Neuronal stem cell (in vitro differentiated cells): ENCODE measurements at regions not wholly inside any gene's neighbourhood (a gene's known extent, or its start where the extent isn't known, plus 50 kb on each side); places are given as distances from the start of the nearest gene placed in this dataset.
A peak's percentile ranks its signal among the peaks of the same experiment; 100 is the strongest.

Experiments
- DNase-seq: peaks from one replicate; pipeline ENCODE4 v3.0.0-alpha.2; 2013; ENCODE audit warnings: low spot score
- H2AFZ ChIP-seq: one replicate; pipeline ENCODE4 v1.6.1; 2013; ENCODE audit warnings: mild to moderate bottlenecking, low read length, inconsistent platforms
- H2AK5ac ChIP-seq: 2 replicates; pipeline ENCODE4 v1.6.1; 2013; ENCODE audit warnings: low read depth, mild to moderate bottlenecking, inconsistent platforms, low read length, moderate library complexity, mixed read lengths
- H2BK120ac ChIP-seq: 2 replicates; pipeline ENCODE4 v1.6.1; 2013; ENCODE audit warnings: low read depth, mild to moderate bottlenecking, inconsistent platforms, low read length, moderate library complexity, mixed read lengths
- H2BK12ac ChIP-seq: one replicate; pipeline ENCODE4 v1.6.1; 2013; ENCODE audit warnings: low read length, inconsistent platforms
- H2BK15ac ChIP-seq: 2 replicates; pipeline ENCODE4 v1.6.1; 2013; ENCODE audit warnings: mild to moderate bottlenecking, low read length, inconsistent platforms, mixed read lengths
- H2BK5ac ChIP-seq: one replicate; pipeline ENCODE4 v1.6.1; 2013; ENCODE audit warnings: inconsistent platforms, mild to moderate bottlenecking, low read length, moderate library complexity
- H3K14ac ChIP-seq: one replicate; pipeline ENCODE4 v1.6.1; 2013; ENCODE audit warnings: low read length, inconsistent platforms
- H3K18ac ChIP-seq: 2 replicates; pipeline ENCODE4 v1.6.1; 2013; ENCODE audit warnings: low read length, inconsistent platforms
- H3K23ac ChIP-seq: 2 replicates; pipeline ENCODE4 v1.6.1; 2013; ENCODE audit warnings: low read depth, mild to moderate bottlenecking, mixed read lengths, low read length, inconsistent platforms; ENCODE audit not compliant: poor library complexity
- H3K27ac ChIP-seq: replicated peaks from 3 replicates; pipeline ENCODE4 v1.5.1; 2013; ENCODE audit warnings: low read length, inconsistent platforms
- H3K27me3 ChIP-seq, 3 experiments: 2 replicates each; pipeline ENCODE4 v1.6.1; 2013; ENCODE audit warnings: low read length in 3 of 3, mild to moderate bottlenecking in 2 of 3, inconsistent platforms in 1 of 3, low read depth in 1 of 3, mixed read lengths in 1 of 3, moderate library complexity in 1 of 3; ENCODE audit not compliant: control insufficient read depth in 3 of 3, insufficient read depth in 3 of 3
- H3K36me3 ChIP-seq, 2 donors: replicated peaks in 1 of 2; 2 replicates each; pipeline ENCODE4 v1.6.1; 2013; ENCODE audit warnings: low read length in 2 of 2; ENCODE audit not compliant: control insufficient read depth in 2 of 2, insufficient read depth in 2 of 2
- H3K4ac ChIP-seq: 2 replicates; pipeline ENCODE4 v1.6.1; 2013; ENCODE audit warnings: inconsistent platforms, mild to moderate bottlenecking, low read length, moderate library complexity
- H3K4me1 ChIP-seq, 2 donors: 1 replicate in 1 of 2; 2 replicates in 1 of 2; pipeline ENCODE4 v1.6.1; 2013; ENCODE audit warnings: low read length in 2 of 2, low read depth in 1 of 2; ENCODE audit not compliant: control insufficient read depth in 2 of 2, insufficient read depth in 1 of 2
- H3K4me2 ChIP-seq: one replicate; pipeline ENCODE4 v1.6.1; 2013; ENCODE audit warnings: mild to moderate bottlenecking, low read length, inconsistent platforms; ENCODE audit not compliant: insufficient read depth, poor library complexity, severe bottlenecking
- H3K4me3 ChIP-seq, 2 donors: 2 replicates each; pipeline ENCODE4 v1.5.1; 2013; ENCODE audit warnings: low read length in 2 of 2, mild to moderate bottlenecking in 2 of 2, inconsistent platforms in 1 of 2, moderate library complexity in 1 of 2
- H3K79me1 ChIP-seq: one replicate; pipeline ENCODE4 v1.6.1; 2013; ENCODE audit warnings: low read depth, mild to moderate bottlenecking, inconsistent platforms, low read length, moderate library complexity
- H3K9ac ChIP-seq: one replicate; pipeline ENCODE4 v1.6.1; 2013; ENCODE audit warnings: mild to moderate bottlenecking, low read depth, low read length, inconsistent platforms; ENCODE audit not compliant: poor library complexity
- H3K9me3 ChIP-seq, 2 donors: replicated peaks in 1 of 2; 2 replicates each; pipeline versions ENCODE3 to v1.6.1; 2013; ENCODE audit warnings: low read length in 2 of 2, mild to moderate bottlenecking in 2 of 2, inconsistent platforms in 1 of 2, low read depth in 1 of 2, mixed read lengths in 1 of 2, moderate library complexity in 1 of 2; ENCODE audit not compliant: control insufficient read depth in 2 of 2, insufficient read depth in 1 of 2
- H4K8ac ChIP-seq: one replicate; pipeline ENCODE4 v1.6.1; 2013; ENCODE audit warnings: low read depth, mild to moderate bottlenecking, inconsistent platforms, low read length, moderate library complexity
- H4K91ac ChIP-seq: one replicate; pipeline ENCODE4 v1.6.1; 2013; ENCODE audit warnings: low read length, low read depth, mild to moderate bottlenecking, inconsistent platforms; ENCODE audit not compliant: poor library complexity
- WGBS, 2 donors: extraction: QIAGEN DNeasy Blood & Tissue Kit; methylation state at CpG; one replicate each; pipeline ENCODE4 v1.1.7; 2013; ENCODE audit warnings: missing lambda C conversion rate in 2 of 2, mixed read lengths in 1 of 2; ENCODE audit not compliant: insufficient read length in 2 of 2, insufficient replicate concordance in 1 of 2; ENCODE audit errors: extremely low coverage in 2 of 2; 5-methylcytosine and 5-hydroxymethylcytosine counted together

DNA sequence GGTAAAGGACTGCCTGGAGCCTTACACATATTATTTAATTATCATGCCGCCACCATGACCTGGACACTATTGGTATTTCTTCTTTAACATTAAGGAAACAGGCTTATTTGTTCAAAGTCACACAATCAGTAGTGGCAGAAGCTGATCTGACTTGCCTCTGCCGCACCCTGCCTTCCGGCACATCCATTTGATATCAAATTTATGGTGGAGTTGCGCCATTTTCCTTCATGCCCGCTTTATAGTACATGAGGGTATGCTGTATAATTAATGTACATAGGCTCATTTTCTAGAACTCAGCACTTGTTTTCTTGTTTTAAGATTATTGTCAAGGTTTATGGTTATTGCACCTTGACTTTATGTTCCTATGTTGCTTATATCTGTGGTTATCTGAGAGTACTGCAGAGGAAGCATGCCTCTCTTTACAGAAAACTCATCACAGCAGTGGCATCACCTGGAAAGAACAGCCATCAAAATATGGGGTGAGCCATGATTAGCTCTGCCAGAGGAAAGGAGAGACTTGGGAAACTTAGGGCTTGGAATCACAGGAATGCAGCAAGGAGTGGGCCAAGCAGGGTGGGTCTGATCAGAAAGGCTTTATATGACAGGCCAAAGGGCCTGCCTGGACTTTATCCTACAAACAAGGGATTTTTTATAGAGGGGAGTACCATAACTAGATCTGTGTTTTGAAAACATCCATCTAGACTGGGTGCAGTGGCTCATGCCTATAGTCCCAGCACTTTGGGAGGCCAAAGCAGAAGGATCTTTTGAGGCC is 72.2 kb upstream of the GJB5 start:
- H2BK5ac ChIP-seq: no peak overlapping the region
- no peak overlapping the region for H3K4ac ChIP-seq
- H3K4me1 ChIP-seq: peaks cover 0 to 3% of the 10 kb centered on the region in 2 donors
- peaks cover 0 to 4% (median 0%) of the 10 kb centered on the region in 3 experiments for H3K27me3 ChIP-seq
- no peaks in the 10 kb centered on the region for H3K79me1 ChIP-seq
- no peak overlapping the region for H2AK5ac ChIP-seq
- H3K9me3 ChIP-seq: peaks cover 0 to 2% of the 10 kb centered on the region in 2 donors
- H2BK120ac ChIP-seq: no peak overlapping the region
- no peak overlapping the region for H3K4me2 ChIP-seq
- no peak overlapping the region for H2AFZ ChIP-seq
- H3K23ac ChIP-seq: no peak overlapping the region
- WGBS, 2 donors: no CpG with 5 or more reads among the region's 5 CpGs
- no peak overlapping the region for H4K91ac ChIP-seq
- DNase-seq: no peak
- no peak overlapping the region for H3K18ac ChIP-seq
- H2BK15ac ChIP-seq: no peak overlapping the region
- H3K36me3 ChIP-seq: no peaks in the 10 kb centered on the region
- no peak overlapping the region for H4K8ac ChIP-seq
- no peak overlapping the region for H3K9ac ChIP-seq
- no peak overlapping the region for H3K4me3 ChIP-seq
- no peak overlapping the region for H2BK12ac ChIP-seq
- H3K27ac ChIP-seq: no peak overlapping the region
- H3K14ac ChIP-seq: no peak overlapping the region

DNA sequence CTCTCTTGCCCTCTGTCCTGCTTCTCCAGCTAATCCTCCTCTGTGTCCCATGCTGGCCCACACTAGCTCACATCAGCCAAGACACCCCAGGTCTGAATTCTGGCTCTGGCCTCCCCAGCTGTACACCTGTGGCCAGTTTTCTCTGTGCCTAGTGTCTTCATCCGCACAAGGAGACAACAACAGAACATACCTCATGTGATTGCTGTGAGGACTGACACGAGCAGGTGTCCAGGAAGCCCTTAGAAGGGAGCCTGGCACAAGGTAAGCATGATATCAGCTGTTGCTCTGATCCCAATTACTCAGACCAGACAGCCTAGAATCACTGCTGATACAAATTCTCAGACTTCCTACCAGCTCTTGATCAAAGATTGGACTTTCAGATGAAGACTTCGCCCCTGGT is 71.2 kb upstream of the GJB5 start:
- H2AFZ ChIP-seq: no peak overlapping the region
- H4K8ac ChIP-seq: no peak overlapping the region
- WGBS, 2 donors: no CpG with 5 or more reads among the region's 3 CpGs
- H3K4ac ChIP-seq: no peak overlapping the region
- no peaks in the 10 kb centered on the region for H3K79me1 ChIP-seq
- no peak overlapping the region for H3K27ac ChIP-seq
- no peak overlapping the region for H3K23ac ChIP-seq
- no peak overlapping the region for H3K14ac ChIP-seq
- peaks cover 0 to 2% of the 10 kb centered on the region in 2 donors for H3K9me3 ChIP-seq
- no peak overlapping the region for H3K9ac ChIP-seq
- no peak overlapping the region for H2BK12ac ChIP-seq
- DNase-seq: no peak
- H2BK120ac ChIP-seq: no peak overlapping the region
- no peak overlapping the region for H4K91ac ChIP-seq
- peaks cover 0 to 3% of the 10 kb centered on the region in 2 donors for H3K4me1 ChIP-seq
- no peaks in the 10 kb centered on the region for H3K36me3 ChIP-seq
- no peak overlapping the region for H2AK5ac ChIP-seq
- H2BK15ac ChIP-seq: no peak overlapping the region
- no peak overlapping the region for H3K4me3 ChIP-seq
- H3K18ac ChIP-seq: no peak overlapping the region
- peaks cover 0 to 4% (median 0%) of the 10 kb centered on the region in 3 experiments for H3K27me3 ChIP-seq
- no peak overlapping the region for H2BK5ac ChIP-seq
- no peak overlapping the region for H3K4me2 ChIP-seq

DNA sequence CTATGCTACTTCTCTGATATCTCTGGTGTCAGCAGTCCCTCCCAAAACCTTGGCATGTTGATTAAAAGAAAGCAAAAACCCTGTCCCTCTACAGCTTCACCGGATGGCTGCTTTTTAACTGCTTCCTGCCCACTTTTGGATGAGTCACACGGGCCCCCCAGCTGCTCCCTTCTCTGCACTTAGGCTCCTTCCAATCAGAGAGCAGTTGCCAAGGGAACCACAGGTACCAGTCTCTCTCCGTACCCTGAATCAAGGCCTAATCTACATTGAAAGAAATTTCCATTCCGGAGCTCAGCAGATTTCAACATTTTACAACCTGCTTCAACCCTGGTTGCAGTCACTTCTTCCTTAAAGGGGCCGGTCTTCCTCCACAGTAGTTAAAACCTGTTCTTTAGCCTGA is 70.6 kb upstream of the GJB5 start:
- Histone ChIP-seq H3K9me3 (peaks cover 0 to 2% of the 10 kb centered on the region in 2 donors), H3K27ac (no peak overlapping the region)
- WGBS, 2 donors: no CpG with 5 or more reads among the region's 5 CpGs

DNA sequence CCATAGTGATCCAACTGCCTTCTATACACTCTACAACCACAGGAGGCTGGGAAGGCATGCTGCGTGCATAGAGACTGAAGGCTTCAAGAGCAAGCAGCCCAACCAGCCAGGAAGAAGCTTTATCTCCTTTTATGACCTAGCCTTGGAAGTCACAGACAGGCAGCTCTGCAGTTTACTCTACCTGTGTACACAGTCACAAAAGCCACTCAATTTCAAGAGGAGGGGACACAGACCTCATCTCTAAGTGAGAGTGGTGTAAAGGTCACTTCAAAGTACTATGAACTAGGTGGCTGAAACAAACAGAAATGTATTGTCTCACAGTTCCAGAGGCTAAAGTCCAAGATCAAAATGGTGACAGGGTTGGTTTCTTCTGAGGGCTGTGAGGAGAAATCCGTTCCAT is 69.6 kb upstream of the GJB5 start:
- Histone ChIP-seq H2BK5ac (no peak overlapping the region), H3K18ac (no peak overlapping the region), H3K4ac (no peak overlapping the region), H2BK15ac (no peak overlapping the region), H3K23ac (no peak overlapping the region), H3K79me1 (no peaks in the 10 kb centered on the region), H3K27me3 (peaks cover 0 to 4% (median 0%) of the 10 kb centered on the region in 3 experiments), H3K14ac (no peak overlapping the region), H4K8ac (no peak overlapping the region), H2AFZ (no peak overlapping the region), H3K4me1 (peaks cover 0 to 3% of the 10 kb centered on the region in 2 donors), H3K36me3 (no peaks in the 10 kb centered on the region), H3K4me2 (no peak overlapping the region), H3K9me3 (no peaks in the 10 kb centered on the region), H2BK120ac (no peak overlapping the region), H2BK12ac (no peak overlapping the region), H3K27ac (no peak overlapping the region), H3K4me3 (no peak overlapping the region), H2AK5ac (no peak overlapping the region), H3K9ac (no peak overlapping the region), H4K91ac (no peak overlapping the region)
- DNase-seq: no peak
- WGBS, 2 donors: no CpG with 5 or more reads among the region's 2 CpGs

More for the DNA sequence above, 70.6 kb upstream of the GJB5 start:
- no peak overlapping the region for H3K4me2 ChIP-seq
- peak overlapping the region; percentile 49 for H2AFZ ChIP-seq
- no peak overlapping the region for H3K9ac ChIP-seq
- DNase-seq: no peak
- no peak overlapping the region for H2BK120ac ChIP-seq
- no peak overlapping the region for H3K4ac ChIP-seq
- no peak overlapping the region for H4K91ac ChIP-seq
- no peak overlapping the region for H2BK15ac ChIP-seq
- H2BK5ac ChIP-seq: no peak overlapping the region
- H2AK5ac ChIP-seq: no peak overlapping the region
- H3K18ac ChIP-seq: no peak overlapping the region
- no peak overlapping the region for H4K8ac ChIP-seq
- H3K23ac ChIP-seq: no peak overlapping the region
- H3K14ac ChIP-seq: no peak overlapping the region
- H3K4me1 ChIP-seq: peaks cover 0 to 3% of the 10 kb centered on the region in 2 donors
- no peaks in the 10 kb centered on the region for H3K79me1 ChIP-seq
- no peak overlapping the region for H3K4me3 ChIP-seq
- H3K27me3 ChIP-seq: peaks cover 0 to 4% (median 0%) of the 10 kb centered on the region in 3 experiments
- no peak overlapping the region for H2BK12ac ChIP-seq
- H3K36me3 ChIP-seq: no peaks in the 10 kb centered on the region
